ENCODE measurements at regions not wholly inside any gene's neighbourhood (a gene's known extent, or its start where the extent isn't known, plus 50 kb on each side); places are given as distances from the start of the nearest gene placed in this dataset.
"Not testable (repeated sequence)": the region's sequence is repeated elsewhere in the genome, so short reads cannot be mapped to it uniquely, and the experiment has no call there.

- Histone ChIP-seq H3K9ac (ENCODE audit: low read depth, low read length) (no peak overlapping the region), H3K36me3 (ENCODE audit: control insufficient read depth, insufficient read depth, low read length) (no peaks in the 10 kb centered on the region), H3K9me3 (ENCODE audit: control insufficient read depth, insufficient read depth, low read length) (no peaks in the 10 kb centered on the region), H3K4me1 (ENCODE audit: control insufficient read depth, insufficient read depth, low read length) (peaks cover 32% of the 10 kb centered on the region), H3K27me3 (ENCODE audit: control insufficient read depth, insufficient read depth, low read length) (no peaks in the 10 kb centered on the region), H3K4me3 (ENCODE audit: low read depth, low read length) (no peak overlapping the region), H3K27ac (ENCODE audit: low read depth, low read length) (no peak overlapping the region)
These were observed 79.6 kb downstream of the ZNF22 start for GRCh38 chr10:45080331-45080730.

DNA sequence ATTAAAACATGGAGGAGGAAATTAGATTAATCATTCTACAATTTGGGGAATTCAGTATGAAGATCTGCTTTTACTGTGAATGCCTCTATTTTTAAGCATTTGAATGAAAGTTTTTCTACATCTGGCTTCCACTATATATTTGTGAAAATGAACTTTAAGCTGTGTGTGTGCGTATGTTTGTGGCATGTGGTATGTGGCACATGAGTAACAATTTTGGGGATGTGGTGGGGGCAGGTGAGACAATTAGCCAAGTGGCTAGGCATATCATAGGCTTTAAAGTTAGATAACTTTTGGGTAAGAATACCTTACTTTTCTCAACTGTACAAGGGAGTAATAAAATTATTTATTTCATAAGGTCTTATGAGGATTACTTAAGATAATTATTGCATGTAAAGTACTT is 81.5 kb downstream of the ZNF22 start:
- no peaks in the 10 kb centered on the region for H3K27me3 ChIP-seq (ENCODE audit: control insufficient read depth, insufficient read depth, low read length)
- no peak overlapping the region for H3K27ac ChIP-seq (ENCODE audit: low read depth, low read length)
- no peak overlapping the region for H3K9ac ChIP-seq (ENCODE audit: low read depth, low read length)
- H3K9me3 ChIP-seq (ENCODE audit: control insufficient read depth, insufficient read depth, low read length) = no peaks in the 10 kb centered on the region
- H3K36me3 ChIP-seq (ENCODE audit: control insufficient read depth, insufficient read depth, low read length) = no peaks in the 10 kb centered on the region
- H3K4me1 ChIP-seq (ENCODE audit: control insufficient read depth, insufficient read depth, low read length) = peaks cover 15% of the 10 kb centered on the region
- H3K4me3 ChIP-seq (ENCODE audit: low read depth, low read length) = no peak overlapping the region

DNA sequence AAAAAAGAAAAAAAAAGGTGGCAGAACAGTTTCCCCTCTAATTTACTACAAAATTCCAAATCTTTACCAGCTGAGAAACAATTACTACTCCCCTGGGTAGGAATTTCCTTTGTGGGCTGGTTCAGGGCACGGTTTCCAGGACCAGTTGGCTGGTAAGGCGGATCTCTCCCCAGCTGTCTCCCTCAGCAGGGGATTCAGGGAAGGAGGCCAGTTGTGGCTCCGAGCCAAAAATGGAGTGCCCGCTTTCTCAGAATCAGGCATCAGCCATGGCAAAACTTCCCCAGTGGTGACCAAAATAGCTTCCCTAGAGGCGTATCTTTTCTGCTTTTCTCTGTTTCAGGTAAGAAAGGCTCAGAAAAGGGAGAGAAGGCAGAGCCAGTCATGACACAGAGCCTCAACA is 91.2 kb downstream of the ZNF22 start:
- Histone ChIP-seq H3K36me3 (ENCODE audit: control insufficient read depth, insufficient read depth, low read length) (no peaks in the 10 kb centered on the region), H3K4me1 (ENCODE audit: control insufficient read depth, insufficient read depth, low read length) (peaks cover 20% of the 10 kb centered on the region), H3K27me3 (ENCODE audit: control insufficient read depth, insufficient read depth, low read length) (no peaks in the 10 kb centered on the region), H3K9ac (ENCODE audit: low read depth, low read length) (no peak overlapping the region), H3K27ac (ENCODE audit: low read depth, low read length) (no peak overlapping the region), H3K9me3 (ENCODE audit: control insufficient read depth, insufficient read depth, low read length) (no peaks in the 10 kb centered on the region), H3K4me3 (ENCODE audit: low read depth, low read length) (no peak overlapping the region)

GRCh38 chr10:45093945-45094344 is 93.2 kb downstream of the ZNF22 start:
- no peaks in the 10 kb centered on the region for H3K36me3 ChIP-seq (ENCODE audit: control insufficient read depth, insufficient read depth, low read length)
- no peaks in the 10 kb centered on the region for H3K9me3 ChIP-seq (ENCODE audit: control insufficient read depth, insufficient read depth, low read length)
- peaks cover 20% of the 10 kb centered on the region for H3K4me1 ChIP-seq (ENCODE audit: control insufficient read depth, insufficient read depth, low read length)
- H3K27ac ChIP-seq (ENCODE audit: low read depth, low read length) = no peak overlapping the region
- H3K4me3 ChIP-seq (ENCODE audit: low read depth, low read length) = no peak overlapping the region
- no peak overlapping the region for H3K9ac ChIP-seq (ENCODE audit: low read depth, low read length)
- no peaks in the 10 kb centered on the region for H3K27me3 ChIP-seq (ENCODE audit: control insufficient read depth, insufficient read depth, low read length)

DNA sequence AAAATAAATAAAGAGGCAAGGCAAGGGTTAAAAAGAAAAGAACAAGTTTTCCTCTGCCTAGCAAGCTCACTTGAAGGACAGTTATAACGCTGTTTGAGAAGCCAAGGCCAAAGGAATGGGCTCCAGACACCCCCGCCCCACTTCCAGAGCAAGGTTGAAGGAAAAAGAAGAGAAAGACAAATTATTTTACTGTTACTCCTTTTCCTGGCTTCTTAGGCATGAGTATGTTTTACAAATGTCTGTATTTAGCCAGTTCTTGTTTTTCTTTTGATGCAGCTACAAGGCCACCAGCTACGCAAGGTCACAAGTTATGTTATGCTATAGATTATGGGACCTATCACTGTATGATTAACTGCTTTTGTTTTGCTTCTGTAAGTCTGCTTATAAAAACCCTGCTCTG is 94.6 kb downstream of the ZNF22 start:
- Histone ChIP-seq H3K9ac (ENCODE audit: low read depth, low read length) (no peak overlapping the region), H3K27me3 (ENCODE audit: control insufficient read depth, insufficient read depth, low read length) (no peaks in the 10 kb centered on the region)

GRCh38 chr10:45096001-45096400 is 95.3 kb downstream of the ZNF22 start:
- Histone ChIP-seq H3K36me3 (ENCODE audit: control insufficient read depth, insufficient read depth, low read length) (no peaks in the 10 kb centered on the region), H3K4me1 (ENCODE audit: control insufficient read depth, insufficient read depth, low read length) (peaks cover 20% of the 10 kb centered on the region), H3K9ac (ENCODE audit: low read depth, low read length) (no peak overlapping the region), H3K27me3 (ENCODE audit: control insufficient read depth, insufficient read depth, low read length) (no peaks in the 10 kb centered on the region), H3K4me3 (ENCODE audit: low read depth, low read length) (no peak overlapping the region), H3K27ac (ENCODE audit: low read depth, low read length) (no peak overlapping the region), H3K9me3 (ENCODE audit: control insufficient read depth, insufficient read depth, low read length) (no peaks in the 10 kb centered on the region)

More for the DNA sequence above, 94.6 kb downstream of the ZNF22 start:
- Histone ChIP-seq H3K9me3 (ENCODE audit: control insufficient read depth, insufficient read depth, low read length) (no peaks in the 10 kb centered on the region), H3K36me3 (ENCODE audit: control insufficient read depth, insufficient read depth, low read length) (no peaks in the 10 kb centered on the region), H3K27ac (ENCODE audit: low read depth, low read length) (no peak overlapping the region), H3K4me3 (ENCODE audit: low read depth, low read length) (no peak overlapping the region), H3K4me1 (ENCODE audit: control insufficient read depth, insufficient read depth, low read length) (peaks cover 20% of the 10 kb centered on the region)

DNA sequence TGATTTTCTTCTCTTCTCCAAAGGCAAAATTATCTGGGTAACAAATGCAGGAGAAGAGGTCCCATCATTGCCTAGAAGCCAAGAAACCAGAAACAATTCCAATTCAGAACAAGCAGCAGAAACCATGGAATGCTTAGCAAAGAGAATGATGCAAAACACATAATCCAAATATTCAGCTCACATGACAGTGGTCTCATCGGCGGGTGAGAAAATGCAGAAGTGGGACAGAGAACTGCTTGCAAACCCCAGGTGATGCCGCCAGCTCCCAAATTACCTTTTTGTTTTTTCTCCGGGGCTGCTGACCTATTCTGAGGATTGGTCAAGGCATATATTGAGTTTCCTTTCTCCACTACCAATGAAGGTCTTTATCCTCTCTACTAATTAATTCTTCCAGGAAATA is 99.7 kb downstream of the ZNF22 start:
- Histone ChIP-seq H3K27me3 (ENCODE audit: control insufficient read depth, insufficient read depth, low read length) (no peaks in the 10 kb centered on the region), H3K36me3 (ENCODE audit: control insufficient read depth, insufficient read depth, low read length) (no peaks in the 10 kb centered on the region), H3K27ac (ENCODE audit: low read depth, low read length) (no peak overlapping the region), H3K9me3 (ENCODE audit: control insufficient read depth, insufficient read depth, low read length) (no peaks in the 10 kb centered on the region), H3K4me1 (ENCODE audit: control insufficient read depth, insufficient read depth, low read length) (peaks cover 8% of the 10 kb centered on the region), H3K9ac (ENCODE audit: low read depth, low read length) (no peak overlapping the region), H3K4me3 (ENCODE audit: low read depth, low read length) (no peak overlapping the region)

GRCh38 chr10:45104674-45105073 is 104.0 kb downstream of the ZNF22 start:
- Histone ChIP-seq H3K4me3 (ENCODE audit: low read depth, low read length) (no peak overlapping the region), H3K9me3 (ENCODE audit: control insufficient read depth, insufficient read depth, low read length) (no peaks in the 10 kb centered on the region), H3K27ac (ENCODE audit: low read depth, low read length) (no peak overlapping the region), H3K4me1 (ENCODE audit: control insufficient read depth, insufficient read depth, low read length) (peaks cover 7% of the 10 kb centered on the region), H3K9ac (ENCODE audit: low read depth, low read length) (no peak overlapping the region), H3K36me3 (ENCODE audit: control insufficient read depth, insufficient read depth, low read length) (no peaks in the 10 kb centered on the region), H3K27me3 (ENCODE audit: control insufficient read depth, insufficient read depth, low read length) (no peaks in the 10 kb centered on the region)

DNA sequence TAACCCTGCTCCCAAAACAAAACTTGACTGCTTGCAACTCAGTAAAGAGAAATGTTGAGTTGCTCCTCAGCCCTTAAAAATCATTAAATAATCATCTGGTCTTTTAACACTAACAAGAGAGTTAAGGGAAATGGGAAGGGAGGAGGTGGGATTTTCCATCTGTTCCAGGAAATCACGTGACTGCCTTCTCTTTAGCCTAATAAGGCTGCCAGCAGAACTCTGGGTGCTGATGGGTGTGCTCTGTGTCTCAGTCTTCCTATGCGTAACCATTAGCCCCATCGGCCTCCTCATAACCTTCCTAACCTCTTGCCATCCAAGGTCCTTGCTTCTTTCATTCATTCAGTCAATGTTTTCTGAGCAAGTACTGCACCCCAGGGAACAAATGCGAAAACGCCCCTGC is 104.6 kb downstream of the ZNF22 start:
- not testable (repeated sequence) for H3K36me3 ChIP-seq (ENCODE audit: control insufficient read depth, insufficient read depth, low read length); H3K27ac ChIP-seq (ENCODE audit: low read depth, low read length); H3K4me1 ChIP-seq (ENCODE audit: control insufficient read depth, insufficient read depth, low read length); H3K27me3 ChIP-seq (ENCODE audit: control insufficient read depth, insufficient read depth, low read length); H3K4me3 ChIP-seq (ENCODE audit: low read depth, low read length); H3K9ac ChIP-seq (ENCODE audit: low read depth, low read length); H3K9me3 ChIP-seq (ENCODE audit: control insufficient read depth, insufficient read depth, low read length)

DNA sequence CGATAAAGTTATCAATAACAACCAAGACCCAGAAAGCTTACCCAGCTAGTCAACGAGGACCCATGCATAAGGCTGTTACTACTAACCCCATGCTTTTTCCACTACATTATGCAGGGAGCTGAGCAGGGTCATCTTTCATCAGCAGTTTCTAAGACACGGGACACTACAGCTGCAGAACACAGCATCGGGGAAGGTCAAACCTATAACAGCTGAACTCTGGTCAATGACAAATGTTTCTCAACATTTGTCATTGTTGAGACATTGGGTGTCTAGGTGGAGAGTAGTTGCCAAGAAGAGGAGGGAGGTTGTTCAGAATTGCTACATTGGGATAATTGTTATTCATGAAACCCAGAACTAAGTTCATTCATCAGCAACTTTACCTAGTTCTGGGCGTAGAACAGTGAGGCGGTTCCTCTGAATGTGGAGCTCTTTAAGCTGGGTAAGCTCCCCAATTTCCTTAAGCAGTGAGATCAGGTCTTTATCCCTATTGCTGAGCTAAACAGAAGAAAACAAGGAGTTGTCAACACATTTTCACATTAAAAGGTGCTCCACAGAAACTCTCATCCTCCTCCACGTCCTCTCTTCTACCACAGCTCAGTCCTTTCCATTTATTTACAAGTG is 105.6 kb downstream of the ZNF22 start:
- no peak overlapping the region for H3K4me3 ChIP-seq (ENCODE audit: low read depth, low read length)
- no peak overlapping the region for H3K27ac ChIP-seq (ENCODE audit: low read depth, low read length)
- no peaks in the 10 kb centered on the region for H3K9me3 ChIP-seq (ENCODE audit: control insufficient read depth, insufficient read depth, low read length)
- no peaks in the 10 kb centered on the region for H3K36me3 ChIP-seq (ENCODE audit: control insufficient read depth, insufficient read depth, low read length)
- H3K27me3 ChIP-seq (ENCODE audit: control insufficient read depth, insufficient read depth, low read length) = no peaks in the 10 kb centered on the region
- no peak overlapping the region for H3K9ac ChIP-seq (ENCODE audit: low read depth, low read length)
- peaks cover 7% of the 10 kb centered on the region for H3K4me1 ChIP-seq (ENCODE audit: control insufficient read depth, insufficient read depth, low read length)

DNA sequence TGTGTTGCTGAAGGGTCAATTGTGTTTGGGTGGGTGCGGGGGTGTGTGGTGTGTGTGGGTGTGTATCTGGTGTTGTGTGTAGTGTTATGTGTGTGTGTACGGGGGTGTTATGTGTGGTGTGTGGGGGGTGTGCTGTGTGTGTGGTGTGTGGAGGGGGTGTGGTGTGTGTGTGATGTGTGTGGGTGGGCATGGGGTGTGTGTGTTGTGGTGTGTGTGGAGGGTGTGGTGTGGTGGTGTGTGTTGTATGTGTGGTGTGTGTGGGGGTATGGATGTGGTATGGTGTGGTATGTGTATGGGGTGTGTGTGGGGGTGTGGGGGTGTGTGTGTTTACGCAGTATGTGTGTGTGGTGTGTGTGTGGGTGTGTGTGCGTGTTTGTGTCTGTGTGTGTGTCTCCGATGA is 110.8 kb downstream of the ZNF22 start:
- no peaks in the 10 kb centered on the region for H3K9me3 ChIP-seq (ENCODE audit: control insufficient read depth, insufficient read depth, low read length)
- H3K36me3 ChIP-seq (ENCODE audit: control insufficient read depth, insufficient read depth, low read length) = no peaks in the 10 kb centered on the region
- peaks cover 3% of the 10 kb centered on the region for H3K4me1 ChIP-seq (ENCODE audit: control insufficient read depth, insufficient read depth, low read length)
- no peaks in the 10 kb centered on the region for H3K27me3 ChIP-seq (ENCODE audit: control insufficient read depth, insufficient read depth, low read length)
- H3K27ac ChIP-seq (ENCODE audit: low read depth, low read length) = no peak overlapping the region
- no peak overlapping the region for H3K4me3 ChIP-seq (ENCODE audit: low read depth, low read length)
- no peak overlapping the region for H3K9ac ChIP-seq (ENCODE audit: low read depth, low read length)

DNA sequence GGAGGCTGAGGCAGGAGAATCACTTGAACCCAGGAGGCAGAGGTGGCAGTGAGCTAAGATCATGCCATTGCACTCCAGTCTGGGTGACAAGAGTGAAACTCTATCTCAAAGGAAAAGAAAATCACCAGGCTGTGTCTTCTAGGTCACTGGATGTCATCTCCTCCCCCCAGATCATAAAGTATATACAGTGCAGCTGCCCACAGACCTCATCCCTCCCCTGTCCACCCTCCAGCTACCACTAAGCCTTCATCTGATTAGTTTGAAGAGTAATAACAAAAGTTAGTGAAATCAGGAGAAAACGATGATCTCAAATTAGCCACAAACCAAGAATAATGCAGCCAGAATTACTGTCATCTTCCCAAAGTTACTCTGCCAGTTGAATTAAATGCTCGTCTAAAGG is 117.2 kb downstream of the ZNF22 start:
- H3K4me3 ChIP-seq (ENCODE audit: low read depth, low read length); H3K27ac ChIP-seq (ENCODE audit: low read depth, low read length); H3K27me3 ChIP-seq (ENCODE audit: control insufficient read depth, insufficient read depth, low read length); H3K9ac ChIP-seq (ENCODE audit: low read depth, low read length); H3K9me3 ChIP-seq (ENCODE audit: control insufficient read depth, insufficient read depth, low read length); H3K4me1 ChIP-seq (ENCODE audit: control insufficient read depth, insufficient read depth, low read length); H3K36me3 ChIP-seq (ENCODE audit: control insufficient read depth, insufficient read depth, low read length): not testable (repeated sequence)

Measured in HUES48 (cell line).